ENCODE measurements at regions not wholly inside any gene's neighbourhood (a gene's known extent, or its start where the extent isn't known, plus 50 kb on each side); places are given as distances from the start of the nearest gene placed in this dataset.

DNA sequence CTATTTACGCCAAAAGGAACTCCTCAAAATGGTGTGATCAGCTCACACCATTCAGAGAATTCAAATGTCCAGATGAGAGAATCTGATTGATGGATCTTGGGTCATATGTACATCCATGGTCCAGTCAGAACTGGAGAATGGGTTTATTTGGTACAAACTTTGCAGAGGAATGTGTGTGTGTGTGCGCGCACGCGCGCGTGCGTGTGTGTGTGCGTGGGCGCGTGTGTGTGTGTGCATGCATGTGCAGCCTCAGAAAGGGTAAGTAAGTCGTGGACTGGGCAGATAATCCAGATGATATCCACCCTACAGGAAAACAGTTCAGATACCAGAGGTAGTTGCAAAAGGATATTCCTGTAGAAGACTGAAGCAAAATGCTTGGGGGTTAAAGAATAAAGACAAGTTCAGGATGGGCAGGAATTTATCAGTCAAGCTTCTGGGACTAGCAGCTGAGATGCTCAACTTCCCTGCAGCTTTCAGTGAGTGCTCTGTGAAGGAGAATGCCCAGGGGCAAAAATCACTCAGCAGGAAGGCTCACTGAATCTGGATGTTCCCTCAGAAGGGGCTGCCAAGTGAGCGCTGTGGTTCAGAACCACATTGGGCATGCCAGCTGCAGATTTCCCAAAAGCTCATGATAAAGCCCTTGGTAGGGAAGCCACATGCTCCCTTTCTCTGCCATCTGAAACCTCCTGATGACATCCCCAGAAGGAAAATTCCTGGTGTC is 440.5 kb upstream of the SGCD start:
- Histone ChIP-seq H3K27me3 (ENCODE audit: control insufficient read depth, insufficient read depth, low read length, poor library complexity, severe bottlenecking) (peaks cover 36% of the 10 kb centered on the region), H3K4me1 (ENCODE audit: control insufficient read depth, insufficient read depth, low read length) (peaks cover 15% of the 10 kb centered on the region), H3K27ac (ENCODE audit: low read depth, low read length) (no peak overlapping the region), H3K4me3 (ENCODE audit: low read length) (no peak overlapping the region), H3K36me3 (ENCODE audit: control insufficient read depth, insufficient read depth, low read length) (no peaks in the 10 kb centered on the region), H3K9me3 (ENCODE audit: control insufficient read depth, low read length) (peaks cover 8% of the 10 kb centered on the region), H3K9ac (ENCODE audit: extremely low read depth, low read length, poor library complexity, severe bottlenecking) (no peak overlapping the region)
- H3K36me3 Mint-ChIP-seq (ENCODE audit: low read depth): no peaks in the 10 kb centered on the region
- H3K27ac Mint-ChIP-seq: no peak overlapping the region
- 90 to 91% methylated on average over 12 to 13 of the region's 13 CpGs for WGBS, 2 experiments (ENCODE audit: insufficient coverage in 1 of 2, insufficient read length in 1 of 2)
- H3K9me3 Mint-ChIP-seq: no peaks in the 10 kb centered on the region
- H3K4me3 Mint-ChIP-seq: no peak overlapping the region
- TF ChIP-seq, protein P1, sequence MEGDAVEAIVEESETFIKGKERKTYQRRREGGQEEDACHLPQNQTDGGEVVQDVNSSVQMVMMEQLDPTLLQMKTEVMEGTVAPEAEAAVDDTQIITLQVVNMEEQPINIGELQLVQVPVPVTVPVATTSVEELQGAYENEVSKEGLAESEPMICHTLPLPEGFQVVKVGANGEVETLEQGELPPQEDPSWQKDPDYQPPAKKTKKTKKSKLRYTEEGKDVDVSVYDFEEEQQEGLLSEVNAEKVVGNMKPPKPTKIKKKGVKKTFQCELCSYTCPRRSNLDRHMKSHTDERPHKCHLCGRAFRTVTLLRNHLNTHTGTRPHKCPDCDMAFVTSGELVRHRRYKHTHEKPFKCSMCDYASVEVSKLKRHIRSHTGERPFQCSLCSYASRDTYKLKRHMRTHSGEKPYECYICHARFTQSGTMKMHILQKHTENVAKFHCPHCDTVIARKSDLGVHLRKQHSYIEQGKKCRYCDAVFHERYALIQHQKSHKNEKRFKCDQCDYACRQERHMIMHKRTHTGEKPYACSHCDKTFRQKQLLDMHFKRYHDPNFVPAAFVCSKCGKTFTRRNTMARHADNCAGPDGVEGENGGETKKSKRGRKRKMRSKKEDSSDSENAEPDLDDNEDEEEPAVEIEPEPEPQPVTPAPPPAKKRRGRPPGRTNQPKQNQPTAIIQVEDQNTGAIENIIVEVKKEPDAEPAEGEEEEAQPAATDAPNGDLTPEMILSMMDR (conservative IDR thresholded peaks at IDR 0.05): no peak
- no peak for DNase-seq
- H3K27me3 Mint-ChIP-seq (ENCODE audit: insufficient read depth): peaks cover 46% of the 10 kb centered on the region
- H3K4me1 Mint-ChIP-seq: peaks cover 36% of the 10 kb centered on the region

DNA sequence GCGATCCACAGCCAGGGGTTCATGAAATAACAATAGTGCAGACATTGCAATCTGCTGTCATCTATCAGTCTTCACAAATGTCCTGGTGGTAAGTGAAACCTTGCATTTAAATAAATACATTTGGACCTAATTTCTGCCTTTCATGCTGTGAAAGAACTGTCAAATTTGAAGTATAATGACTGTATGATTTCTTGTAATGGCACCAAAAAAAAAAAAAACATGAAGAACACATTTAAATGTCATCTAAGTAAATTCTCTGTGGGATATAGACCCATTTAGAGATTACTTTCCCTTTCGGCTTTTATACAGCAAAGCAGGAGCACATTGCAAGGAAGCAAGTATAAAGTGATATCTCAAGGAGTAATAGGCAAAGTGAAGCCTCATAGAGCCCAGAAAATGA is 431.5 kb upstream of the SGCD start:
- H3K9ac ChIP-seq (ENCODE audit: extremely low read depth, low read length, poor library complexity, severe bottlenecking): no peak overlapping the region
- no peak overlapping the region for H3K27ac Mint-ChIP-seq
- H3K27me3 Mint-ChIP-seq (ENCODE audit: insufficient read depth): peaks cover 27% of the 10 kb centered on the region
- H3K27me3 ChIP-seq (ENCODE audit: control insufficient read depth, insufficient read depth, low read length, poor library complexity, severe bottlenecking): no peaks in the 10 kb centered on the region
- H3K27ac ChIP-seq (ENCODE audit: low read depth, low read length): no peak overlapping the region
- TF ChIP-seq, protein P1 (conservative IDR thresholded peaks at IDR 0.05): no peak
- no peaks in the 10 kb centered on the region for H3K9me3 ChIP-seq (ENCODE audit: control insufficient read depth, low read length)
- H3K9me3 Mint-ChIP-seq: no peaks in the 10 kb centered on the region
- no peaks in the 10 kb centered on the region for H3K4me1 ChIP-seq (ENCODE audit: control insufficient read depth, insufficient read depth, low read length)
- no peaks in the 10 kb centered on the region for H3K36me3 ChIP-seq (ENCODE audit: control insufficient read depth, insufficient read depth, low read length)
- no peak for DNase-seq
- no peaks in the 10 kb centered on the region for H3K36me3 Mint-ChIP-seq (ENCODE audit: low read depth)
- WGBS, 2 experiments (ENCODE audit: insufficient coverage in 1 of 2, insufficient read length in 1 of 2): 89 to 96% methylated on average over 2 of the region's 2 CpGs
- no peak overlapping the region for H3K4me3 Mint-ChIP-seq
- H3K4me1 Mint-ChIP-seq: peaks cover 2% of the 10 kb centered on the region
- H3K4me3 ChIP-seq (ENCODE audit: low read length): no peak overlapping the region

DNA sequence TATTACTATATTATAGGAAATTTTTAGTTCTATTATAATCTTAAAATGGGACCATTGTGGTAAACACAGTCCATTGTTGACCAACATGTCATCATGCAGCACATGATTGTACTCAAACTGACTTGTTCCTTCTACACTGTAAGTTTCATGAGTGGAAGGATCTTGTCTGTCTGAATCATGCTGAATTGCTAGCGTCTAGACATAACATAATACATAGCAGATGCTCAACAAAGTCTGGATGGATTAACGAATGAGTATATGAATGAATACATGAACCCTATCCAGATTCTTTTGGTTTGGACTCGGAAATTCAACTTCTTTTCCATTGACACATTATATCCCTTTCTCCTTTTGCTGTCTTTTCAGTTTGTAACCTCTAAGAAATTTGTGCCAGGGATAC is 429.2 kb upstream of the SGCD start:
- peaks cover 14% of the 10 kb centered on the region for H3K27me3 Mint-ChIP-seq (ENCODE audit: insufficient read depth)
- no peak for DNase-seq
- H3K4me3 ChIP-seq (ENCODE audit: low read length): no peak overlapping the region
- peaks cover 2% of the 10 kb centered on the region for H3K4me1 Mint-ChIP-seq
- H3K9me3 Mint-ChIP-seq: no peaks in the 10 kb centered on the region
- H3K9ac ChIP-seq (ENCODE audit: extremely low read depth, low read length, poor library complexity, severe bottlenecking): no peak overlapping the region
- H3K4me3 Mint-ChIP-seq: no peak overlapping the region
- no peaks in the 10 kb centered on the region for H3K36me3 ChIP-seq (ENCODE audit: control insufficient read depth, insufficient read depth, low read length)
- 88 to 89% methylated on average over 3 of the region's 3 CpGs for WGBS, 2 experiments (ENCODE audit: insufficient coverage in 1 of 2, insufficient read length in 1 of 2)
- TF ChIP-seq, protein P1 (conservative IDR thresholded peaks at IDR 0.05): no peak
- H3K4me1 ChIP-seq (ENCODE audit: control insufficient read depth, insufficient read depth, low read length): no peaks in the 10 kb centered on the region
- no peaks in the 10 kb centered on the region for H3K9me3 ChIP-seq (ENCODE audit: control insufficient read depth, low read length)
- H3K27me3 ChIP-seq (ENCODE audit: control insufficient read depth, insufficient read depth, low read length, poor library complexity, severe bottlenecking): no peaks in the 10 kb centered on the region
- no peak overlapping the region for H3K27ac ChIP-seq (ENCODE audit: low read depth, low read length)
- H3K27ac Mint-ChIP-seq: no peak overlapping the region
- H3K36me3 Mint-ChIP-seq (ENCODE audit: low read depth): no peaks in the 10 kb centered on the region
